Prostate gland (tissue), 2 donors: ENCODE measurements at regions not wholly inside any gene's neighbourhood (a gene's known extent, or its start where the extent isn't known, plus 50 kb on each side); places are given as distances from the start of the nearest gene placed in this dataset.

ENCODE experiments used
- POLR2A ChIP-seq: fragments of 450-650 bp; IDR thresholded peaks from one replicate; pipeline ENCODE4 v1.6.1; 2016; ENCODE audit warnings: antibody characterized with exemption, mild to moderate bottlenecking
- POLR2AphosphoS5 ChIP-seq: sonication (generic); formaldehyde crosslinking; IDR thresholded peaks from one replicate; pipeline ENCODE4 v1.6.1; 2017; ENCODE audit warnings: antibody characterized with exemption
- TF ChIP-seq, protein P1 (sequence below), 4 experiments: fragments of 200-600 bp in 2 of 4; fragments of 450-650 bp in 2 of 4; sonication (generic) in 2 of 4; IDR thresholded peaks; 1 replicate in 3 of 4; 2 replicates in 1 of 4; pipeline ENCODE4 v1.5.1; 2016 to 2019; ENCODE audit warnings: antibody characterized with exemption in 4 of 4, mild to moderate bottlenecking in 2 of 4, moderate library complexity in 2 of 4

DNA sequence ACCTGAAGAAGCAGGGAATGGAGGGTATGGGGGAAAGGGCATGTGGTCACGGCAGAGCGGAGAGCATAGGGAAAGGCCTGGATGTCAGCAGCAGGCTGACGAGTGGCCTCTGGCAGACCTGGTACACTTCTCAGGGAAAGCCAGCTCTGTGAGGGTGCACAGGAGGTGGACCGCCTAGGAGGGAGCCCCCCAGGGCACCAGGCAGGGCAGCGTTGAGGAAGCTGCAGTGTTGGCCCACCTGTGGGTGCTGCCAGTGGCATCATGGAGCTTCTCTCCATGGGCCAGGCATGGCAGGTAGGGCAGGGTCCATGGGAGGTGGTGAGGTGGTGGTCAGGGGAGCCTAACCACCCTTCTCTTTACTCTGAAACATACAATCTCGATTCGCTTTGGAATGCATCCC is 143.0 kb upstream of the PITX1 start:
- no peak for TF ChIP-seq POLR2AphosphoS5
- TF ChIP-seq, protein P1, sequence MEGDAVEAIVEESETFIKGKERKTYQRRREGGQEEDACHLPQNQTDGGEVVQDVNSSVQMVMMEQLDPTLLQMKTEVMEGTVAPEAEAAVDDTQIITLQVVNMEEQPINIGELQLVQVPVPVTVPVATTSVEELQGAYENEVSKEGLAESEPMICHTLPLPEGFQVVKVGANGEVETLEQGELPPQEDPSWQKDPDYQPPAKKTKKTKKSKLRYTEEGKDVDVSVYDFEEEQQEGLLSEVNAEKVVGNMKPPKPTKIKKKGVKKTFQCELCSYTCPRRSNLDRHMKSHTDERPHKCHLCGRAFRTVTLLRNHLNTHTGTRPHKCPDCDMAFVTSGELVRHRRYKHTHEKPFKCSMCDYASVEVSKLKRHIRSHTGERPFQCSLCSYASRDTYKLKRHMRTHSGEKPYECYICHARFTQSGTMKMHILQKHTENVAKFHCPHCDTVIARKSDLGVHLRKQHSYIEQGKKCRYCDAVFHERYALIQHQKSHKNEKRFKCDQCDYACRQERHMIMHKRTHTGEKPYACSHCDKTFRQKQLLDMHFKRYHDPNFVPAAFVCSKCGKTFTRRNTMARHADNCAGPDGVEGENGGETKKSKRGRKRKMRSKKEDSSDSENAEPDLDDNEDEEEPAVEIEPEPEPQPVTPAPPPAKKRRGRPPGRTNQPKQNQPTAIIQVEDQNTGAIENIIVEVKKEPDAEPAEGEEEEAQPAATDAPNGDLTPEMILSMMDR (IDR thresholded peaks at IDR 0.05): no peak
- no peak for TF ChIP-seq POLR2A
